Left ventricle myocardium superior (tissue), 1 donor: ENCODE measurements at regions not wholly inside any gene's neighbourhood (a gene's known extent, or its start where the extent isn't known, plus 50 kb on each side); places are given as distances from the start of the nearest gene placed in this dataset.
"Not testable (repeated sequence)": the region's sequence is repeated elsewhere in the genome, so short reads cannot be mapped to it uniquely, and the experiment has no call there.

Experiments
- ATAC-seq: fragments of 200-7000 bp; cut with Tn5 transposase; one replicate; pipeline ENCODE4 v1.9.1; 2020; ENCODE audit warnings: mild to moderate bottlenecking, moderate library complexity
- DNase-seq: peaks from one replicate; pipeline ENCODE4 v3.0.0-alpha.2; 2020
- intact Hi-C: fragments of 100-400 bp; cut with micrococcal nuclease; formaldehyde crosslinking; loops from one replicate; pipeline ENCODE4 v1.11.0; 2022
- donor health status: DM: no; HTN: yes; CAD: no; lungs with severe emphysema.

GRCh38 chr5:36452424-36453006 lies 150.8 kb upstream of the RANBP3L start:
- intact Hi-C loops: no loop called here
- DNase-seq (no peak), ATAC-seq (no peak)

- DNase-seq (no peak), ATAC-seq (no peak)
- intact Hi-C loops: no loop called here
These were observed 148.7 kb upstream of the SLC1A3 start for GRCh38 chr5:36457511-36458270.

- intact Hi-C loops: no loop called here
These were observed 147.7 kb upstream of the SLC1A3 start for GRCh38 chr5:36458746-36459145.

GRCh38 chr5:36459176-36460135 lies 146.9 kb upstream of the SLC1A3 start:
- ATAC-seq (no peak), DNase-seq (no peak)
- intact Hi-C loops: no loop called here

More at GRCh38 chr5:36458746-36459145, 147.7 kb upstream of the SLC1A3 start:
- DNase-seq: no peak
- no peak for ATAC-seq

GRCh38 chr5:36462295-36463021 lies 143.9 kb upstream of the SLC1A3 start:
- intact Hi-C loops: no loop called here
- ATAC-seq (no peak), DNase-seq (no peak)

- ATAC-seq, intact Hi-C loops, DNase-seq: not testable (repeated sequence)
These were observed 130.5 kb upstream of the SLC1A3 start for GRCh38 chr5:36475942-36476341.

GRCh38 chr5:36478646-36479317 lies 127.6 kb upstream of the SLC1A3 start:
- DNase-seq (no peak), ATAC-seq (no peak)
- intact Hi-C loops: no loop called here

- ATAC-seq (no peak), DNase-seq (no peak)
- intact Hi-C loops: no loop called here
These were observed 124.8 kb upstream of the SLC1A3 start for GRCh38 chr5:36481454-36482120.

- intact Hi-C loops: no loop called here
- DNase-seq: no peak
- ATAC-seq: no peak
These were observed 123.6 kb upstream of the SLC1A3 start for GRCh38 chr5:36482812-36483211.

GRCh38 chr5:36489505-36489904 lies 116.9 kb upstream of the SLC1A3 start:
- DNase-seq (no peak), ATAC-seq (no peak)
- intact Hi-C loops: no loop called here

GRCh38 chr5:36491856-36492255 lies 114.5 kb upstream of the SLC1A3 start:
- ATAC-seq (peak; percentile 36), DNase-seq (peak; percentile 27)
- intact Hi-C loops: no loop called here

- DNase-seq: no peak
These were observed 113.3 kb upstream of the SLC1A3 start for GRCh38 chr5:36492984-36493654.

GRCh38 chr5:36494028-36494427 lies 112.4 kb upstream of the SLC1A3 start:
- DNase-seq (no peak), ATAC-seq (no peak)
- intact Hi-C loops: no loop called here

More at GRCh38 chr5:36492984-36493654, 113.3 kb upstream of the SLC1A3 start:
- no peak for ATAC-seq
- intact Hi-C loops: no loop called here

- no peak for ATAC-seq
- no peak for DNase-seq
- intact Hi-C loops: no loop called here
These were observed 111.4 kb upstream of the SLC1A3 start for GRCh38 chr5:36494841-36495601.

- intact Hi-C loops: no loop called here
- ATAC-seq: no peak
- DNase-seq: no peak
These were observed 110.8 kb upstream of the SLC1A3 start for GRCh38 chr5:36495611-36496010.

GRCh38 chr5:36496471-36496870 lies 109.9 kb upstream of the SLC1A3 start:
- intact Hi-C loops: no loop called here
- ATAC-seq (no peak), DNase-seq (no peak)

- no peak for DNase-seq
- no peak for ATAC-seq
- intact Hi-C loops: loop anchor here (10.0 kb wide), 1 partner anchor 88 kb away; no protein-coding TSS in a partner anchor
These were observed 103.8 kb upstream of the SLC1A3 start for GRCh38 chr5:36502608-36503007.
